ENCODE measurements at regions not wholly inside any gene's neighbourhood (a gene's known extent, or its start where the extent isn't known, plus 50 kb on each side); places are given as distances from the start of the nearest gene placed in this dataset.

- no peaks in the 10 kb centered on the region for H3K27me3 Mint-ChIP-seq
- DNase-seq (ENCODE audit: low spot score) (no peak), ATAC-seq (no peak)
- no peak overlapping the region for H3K4me3 Mint-ChIP-seq
- no peaks in the 10 kb centered on the region for H3K4me1 Mint-ChIP-seq (ENCODE audit: low read depth in 2 of 2)
- H3K27ac Mint-ChIP-seq, result no peak overlapping the region
- H3K9me3 Mint-ChIP-seq, result peaks cover 12% of the 10 kb centered on the region
- no peaks in the 10 kb centered on the region for H3K36me3 Mint-ChIP-seq
Measured at GRCh38 chr3:117788506-117788905, 1078.9 kb downstream of the TUSC7 start.

- Mint-ChIP-seq H3K4me1 (ENCODE audit: low read depth in 2 of 2) (no peaks in the 10 kb centered on the region), H3K9me3 (peaks cover 15% of the 10 kb centered on the region), H3K27me3 (no peaks in the 10 kb centered on the region), H3K27ac (no peak overlapping the region), H3K36me3 (no peaks in the 10 kb centered on the region), H3K4me3 (no peak overlapping the region)
- no peak for DNase-seq (ENCODE audit: low spot score)
- ATAC-seq, result no peak
Measured at GRCh38 chr3:117790235-117790987, 1080.8 kb downstream of the TUSC7 start.

DNA sequence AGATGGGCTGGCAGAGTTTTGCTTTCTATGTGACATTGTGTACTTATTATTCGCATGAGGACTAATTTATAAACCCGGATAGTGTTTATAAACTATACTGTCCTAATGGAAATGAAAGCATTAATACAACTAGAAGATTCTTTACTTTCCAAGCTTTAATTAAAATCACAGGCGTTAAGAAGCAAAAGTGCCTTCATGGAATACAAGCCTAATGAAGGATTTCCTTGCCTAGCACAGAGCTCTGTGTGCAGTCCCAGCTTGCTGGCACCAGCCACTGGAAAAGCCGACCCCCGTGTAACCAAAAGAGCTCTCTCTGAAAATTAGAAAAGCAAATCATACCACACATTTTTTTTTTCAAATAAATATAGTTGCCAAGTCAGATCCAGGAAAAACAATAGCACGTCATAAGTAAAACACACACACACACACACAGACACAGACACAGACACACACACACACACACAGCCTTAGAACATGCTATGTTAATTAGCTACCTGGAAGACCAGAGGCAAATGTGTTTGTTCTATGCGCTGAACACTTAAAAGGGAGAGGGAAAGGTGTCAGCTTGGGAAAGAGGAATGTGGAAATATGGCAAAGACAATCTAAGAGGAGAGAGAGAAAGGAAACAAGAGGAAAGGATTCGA is 1084.2 kb downstream of the TUSC7 start:
- Mint-ChIP-seq H3K27ac (no peak overlapping the region), H3K9me3 (peaks cover 11% of the 10 kb centered on the region), H3K36me3 (no peaks in the 10 kb centered on the region), H3K27me3 (no peaks in the 10 kb centered on the region), H3K4me3 (no peak overlapping the region), H3K4me1 (ENCODE audit: low read depth in 2 of 2) (no peaks in the 10 kb centered on the region)
- ATAC-seq (no peak), DNase-seq (ENCODE audit: low spot score) (no peak)

DNA sequence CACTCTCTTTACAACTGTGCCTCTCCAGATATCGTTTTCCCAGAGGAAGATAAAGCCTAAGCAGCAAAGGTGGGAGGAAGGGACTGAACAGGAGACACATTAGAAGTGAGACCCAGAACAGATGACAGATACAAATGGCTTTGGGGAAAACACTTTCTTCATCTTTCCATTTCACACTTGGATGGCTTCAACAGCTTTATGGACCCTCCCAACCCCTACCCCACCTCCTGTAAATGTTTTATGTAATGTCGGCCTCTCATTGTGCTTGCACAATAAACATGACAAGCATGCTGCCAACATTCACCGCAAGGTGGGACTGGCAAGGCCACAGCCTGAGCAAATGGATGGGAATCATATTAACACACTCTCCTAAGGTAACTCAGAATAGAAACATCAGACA is 1088.6 kb downstream of the TUSC7 start:
- Mint-ChIP-seq H3K36me3 (no peaks in the 10 kb centered on the region), H3K4me1 (ENCODE audit: low read depth in 2 of 2) (no peaks in the 10 kb centered on the region), H3K27ac (no peak overlapping the region), H3K27me3 (no peaks in the 10 kb centered on the region), H3K4me3 (no peak overlapping the region), H3K9me3 (peaks cover 10% of the 10 kb centered on the region)
- DNase-seq (ENCODE audit: low spot score) (no peak), ATAC-seq (no peak)

DNA sequence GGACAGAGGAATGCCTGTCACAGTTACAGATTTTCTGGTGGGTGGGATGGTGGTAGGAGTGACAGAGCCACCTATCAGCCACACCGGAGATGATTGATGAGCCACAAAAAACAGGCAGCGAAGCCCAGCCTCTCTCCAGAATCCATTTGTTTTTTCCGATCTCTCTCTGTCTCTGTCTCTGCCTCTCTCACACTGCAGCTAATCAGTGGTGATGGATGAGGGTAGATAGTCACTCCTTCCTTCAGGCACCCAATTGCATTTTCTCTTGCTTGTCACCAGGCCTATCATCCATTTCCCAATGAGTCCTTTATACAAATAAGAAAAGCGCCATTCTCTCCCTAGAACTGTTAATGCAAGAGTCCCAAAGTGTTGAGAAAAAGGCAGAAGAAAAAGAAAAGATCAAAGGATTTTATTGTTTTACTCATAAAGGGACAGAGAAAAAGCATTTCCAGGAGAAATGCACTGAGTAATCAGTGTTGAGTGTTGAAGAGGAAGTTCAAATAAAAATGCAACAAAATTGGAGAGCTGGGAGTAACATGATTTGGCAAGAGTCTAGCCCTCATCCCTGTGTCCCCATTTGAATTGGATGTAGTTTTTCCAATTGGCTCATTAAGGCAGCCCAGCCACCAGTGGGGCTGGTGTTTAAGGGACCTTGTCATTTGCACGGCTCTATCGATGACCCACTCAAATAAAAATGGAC is 1089.3 kb downstream of the TUSC7 start:
- Mint-ChIP-seq H3K36me3 (no peaks in the 10 kb centered on the region), H3K27me3 (no peaks in the 10 kb centered on the region), H3K4me3 (no peak overlapping the region), H3K27ac (no peak overlapping the region), H3K9me3 (peaks cover 10% of the 10 kb centered on the region), H3K4me1 (ENCODE audit: low read depth in 2 of 2) (no peaks in the 10 kb centered on the region)
- DNase-seq (ENCODE audit: low spot score) (no peak), ATAC-seq (no peak)

- Mint-ChIP-seq H3K27ac (no peak overlapping the region), H3K27me3 (no peaks in the 10 kb centered on the region), H3K4me3 (no peak overlapping the region), H3K9me3 (peaks cover 7% of the 10 kb centered on the region), H3K4me1 (ENCODE audit: low read depth in 2 of 2) (no peaks in the 10 kb centered on the region), H3K36me3 (no peaks in the 10 kb centered on the region)
- DNase-seq (ENCODE audit: low spot score) (no peak), ATAC-seq (no peak)
Measured at GRCh38 chr3:117799387-117799735, 1089.8 kb downstream of the TUSC7 start.

DNA sequence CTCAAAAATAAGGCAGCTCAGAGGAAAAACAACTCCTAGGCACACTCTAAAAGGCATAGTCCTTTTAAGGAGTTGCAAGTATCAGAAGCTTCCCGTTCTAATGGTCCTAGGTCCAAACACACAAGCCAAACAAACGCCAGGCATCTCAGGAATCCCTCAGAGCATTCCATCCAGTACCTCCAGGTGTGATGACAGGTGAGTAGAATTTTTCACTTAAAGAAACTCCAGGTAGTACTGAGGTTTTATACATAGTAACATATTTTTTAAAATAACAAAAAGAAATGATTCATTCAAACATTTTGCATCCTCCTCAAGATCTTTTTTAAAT is 1092.3 kb downstream of the TUSC7 start:
- Mint-ChIP-seq H3K4me3 (no peak overlapping the region), H3K27ac (no peak overlapping the region), H3K27me3 (no peaks in the 10 kb centered on the region), H3K4me1 (ENCODE audit: low read depth in 2 of 2) (no peaks in the 10 kb centered on the region), H3K36me3 (no peaks in the 10 kb centered on the region), H3K9me3 (peaks cover 10% of the 10 kb centered on the region)
- ATAC-seq, result no peak
- DNase-seq (ENCODE audit: low spot score), result no peak

GRCh38 chr3:117809186-117810081 is 1099.9 kb downstream of the TUSC7 start:
- no peak for ATAC-seq
- Mint-ChIP-seq H3K4me1 (ENCODE audit: low read depth in 2 of 2) (no peaks in the 10 kb centered on the region), H3K27ac (no peak overlapping the region), H3K9me3 (peaks cover 7% of the 10 kb centered on the region), H3K27me3 (no peaks in the 10 kb centered on the region), H3K36me3 (no peaks in the 10 kb centered on the region), H3K4me3 (no peak overlapping the region)
- no peak for DNase-seq (ENCODE audit: low spot score)

DNA sequence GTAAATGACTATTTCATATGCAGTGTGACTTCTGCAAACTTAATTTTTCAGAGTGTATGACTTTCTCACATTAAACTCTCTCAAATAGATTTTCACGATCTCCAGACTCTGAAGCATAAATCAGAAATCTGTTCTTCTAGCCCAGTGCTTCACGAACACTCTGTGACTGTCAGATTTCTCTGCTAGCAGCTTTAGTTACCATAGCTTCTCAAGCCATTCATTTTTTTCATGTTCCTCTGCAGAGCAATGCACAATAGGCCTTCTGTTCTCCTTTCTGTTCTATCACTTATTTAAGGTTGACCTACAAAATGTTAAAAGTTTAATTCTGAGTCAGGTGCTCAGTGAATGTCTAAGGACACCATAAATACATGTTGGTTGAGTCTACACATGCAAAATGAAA is 1102.2 kb downstream of the TUSC7 start:
- Mint-ChIP-seq H3K27me3 (no peaks in the 10 kb centered on the region), H3K9me3 (peaks cover 14% of the 10 kb centered on the region), H3K4me3 (no peak overlapping the region), H3K27ac (no peak overlapping the region), H3K36me3 (no peaks in the 10 kb centered on the region), H3K4me1 (ENCODE audit: low read depth in 2 of 2) (no peaks in the 10 kb centered on the region)
- no peak for DNase-seq (ENCODE audit: low spot score)
- ATAC-seq, result no peak

DNA sequence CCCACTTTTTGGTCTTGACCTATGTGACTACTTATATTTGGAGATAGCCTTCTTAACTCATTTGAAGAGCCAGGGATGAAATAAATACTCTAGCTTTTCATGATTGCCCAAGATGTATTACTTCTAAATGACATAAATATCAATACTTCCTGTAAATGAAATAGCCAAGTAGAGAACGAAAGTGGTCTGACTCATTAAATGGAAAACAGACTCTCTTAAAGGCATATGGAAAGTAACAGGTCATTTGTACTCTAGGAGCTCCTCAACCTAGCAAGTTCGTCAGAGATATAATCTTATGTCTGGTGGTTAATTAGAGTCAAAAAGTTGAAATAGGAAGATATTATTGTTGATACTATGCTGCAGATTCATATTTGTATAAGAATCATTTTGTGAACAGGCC is 1105.4 kb downstream of the TUSC7 start:
- no peak for ATAC-seq
- DNase-seq (ENCODE audit: low spot score), result no peak
- Mint-ChIP-seq H3K27me3 (no peaks in the 10 kb centered on the region), H3K36me3 (peaks cover 4% of the 10 kb centered on the region), H3K4me1 (ENCODE audit: low read depth in 2 of 2) (no peaks in the 10 kb centered on the region), H3K27ac (no peak overlapping the region), H3K9me3 (peaks cover 21% of the 10 kb centered on the region), H3K4me3 (no peak overlapping the region)

DNA sequence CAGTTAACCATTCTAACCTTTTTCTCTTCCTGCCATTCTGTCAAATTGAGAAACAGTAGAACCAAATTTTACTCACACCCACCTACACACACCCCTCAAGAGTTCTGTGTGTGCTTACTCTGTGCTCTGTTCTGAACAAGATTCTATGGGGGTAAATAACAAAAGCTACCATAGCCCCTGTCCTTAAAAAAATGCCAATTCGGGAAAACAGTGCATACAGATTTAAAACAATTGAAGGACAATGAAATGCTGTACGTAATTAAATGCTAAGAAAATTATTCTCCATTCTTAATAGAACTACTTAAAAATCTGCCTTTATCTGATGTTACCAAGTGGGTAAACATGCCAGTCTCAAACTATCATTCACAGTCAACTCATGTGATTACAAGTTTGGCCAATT is 1107.5 kb downstream of the TUSC7 start:
- Mint-ChIP-seq H3K9me3 (peaks cover 30% of the 10 kb centered on the region), H3K36me3 (peaks cover 4% of the 10 kb centered on the region), H3K4me1 (ENCODE audit: low read depth in 2 of 2) (no peaks in the 10 kb centered on the region), H3K4me3 (no peak overlapping the region), H3K27me3 (no peaks in the 10 kb centered on the region), H3K27ac (no peak overlapping the region)
- DNase-seq (ENCODE audit: low spot score) (no peak), ATAC-seq (no peak)

GRCh38 chr3:117818592-117818991 is 1109.0 kb downstream of the TUSC7 start:
- ATAC-seq (no peak), DNase-seq (ENCODE audit: low spot score) (no peak)
- no peaks in the 10 kb centered on the region for H3K27me3 Mint-ChIP-seq
- H3K27ac Mint-ChIP-seq, result no peak overlapping the region
- H3K4me1 Mint-ChIP-seq (ENCODE audit: low read depth in 2 of 2), result no peaks in the 10 kb centered on the region
- no peak overlapping the region for H3K4me3 Mint-ChIP-seq
- peaks cover 30% of the 10 kb centered on the region for H3K9me3 Mint-ChIP-seq
- peaks cover 4% of the 10 kb centered on the region for H3K36me3 Mint-ChIP-seq

- ATAC-seq (no peak), DNase-seq (ENCODE audit: low spot score) (no peak)
- Mint-ChIP-seq H3K9me3 (peaks cover 23% of the 10 kb centered on the region), H3K4me3 (no peak overlapping the region), H3K27me3 (no peaks in the 10 kb centered on the region), H3K36me3 (peaks cover 4% of the 10 kb centered on the region), H3K27ac (no peak overlapping the region), H3K4me1 (ENCODE audit: low read depth in 2 of 2) (no peaks in the 10 kb centered on the region)
Measured at GRCh38 chr3:117820658-117821299, 1111.2 kb downstream of the TUSC7 start.
